Activated effector memory CD4-positive, alpha-beta T cell treated with Interleukin-2 at 50 U/mL for 16 hours (primary cell): ENCODE measurements at regions not wholly inside any gene's neighbourhood (a gene's known extent, or its start where the extent isn't known, plus 50 kb on each side); places are given as distances from the start of the nearest gene placed in this dataset.

ENCODE experiments used
- DNase-seq: peaks from one replicate; pipeline ENCODE4 v3.0.0-alpha.2; 2020

DNA sequence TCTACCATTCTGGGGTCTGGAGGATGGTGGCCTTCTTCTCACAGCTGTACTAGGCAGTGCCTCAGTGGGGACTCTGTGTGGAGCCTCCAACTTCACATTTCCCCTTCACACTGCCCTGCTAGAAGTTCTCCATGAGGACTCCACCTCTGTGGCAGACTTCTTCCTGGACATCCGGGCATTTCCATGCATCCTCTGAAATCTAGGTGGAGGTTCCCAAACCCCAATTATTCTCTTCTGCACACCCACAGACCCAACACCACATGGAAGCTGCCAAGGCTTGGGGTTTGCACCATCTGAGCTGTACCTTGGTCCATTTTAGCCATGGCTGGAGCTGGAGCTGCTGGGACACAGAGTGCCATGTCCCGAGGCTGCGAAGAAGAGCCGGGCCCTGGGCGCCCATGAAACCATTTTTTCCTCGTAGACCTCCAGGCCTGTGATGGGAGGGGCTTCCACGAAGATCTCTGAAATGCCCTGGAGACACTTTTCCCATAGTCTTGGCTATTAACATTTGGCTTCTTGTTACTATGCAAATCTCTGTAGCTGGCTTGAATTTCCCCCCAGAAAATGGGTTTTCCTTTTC lies 170.5 kb downstream of the FOXD2 start:
- no peak for DNase-seq

DNA sequence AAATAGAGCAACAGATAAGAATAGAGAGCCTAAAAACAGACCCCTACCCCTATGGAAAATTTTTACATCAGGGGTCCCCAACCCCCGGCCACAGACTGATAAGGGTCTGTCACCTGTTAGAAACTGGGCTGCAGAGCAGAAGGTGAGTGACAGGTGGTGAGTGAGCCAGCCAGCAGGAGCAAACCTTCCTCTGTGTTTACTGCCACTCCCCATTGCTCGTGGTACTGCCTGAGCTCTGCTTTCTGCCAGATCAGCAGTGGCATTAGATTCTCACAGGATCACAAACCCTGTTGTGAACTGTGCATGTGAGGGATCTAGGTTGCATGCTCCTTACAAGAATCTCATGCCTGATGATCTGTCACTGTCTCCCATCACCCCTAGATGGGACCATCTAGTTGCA lies 174.1 kb downstream of the FOXD2 start:
- DNase-seq: no peak

DNA sequence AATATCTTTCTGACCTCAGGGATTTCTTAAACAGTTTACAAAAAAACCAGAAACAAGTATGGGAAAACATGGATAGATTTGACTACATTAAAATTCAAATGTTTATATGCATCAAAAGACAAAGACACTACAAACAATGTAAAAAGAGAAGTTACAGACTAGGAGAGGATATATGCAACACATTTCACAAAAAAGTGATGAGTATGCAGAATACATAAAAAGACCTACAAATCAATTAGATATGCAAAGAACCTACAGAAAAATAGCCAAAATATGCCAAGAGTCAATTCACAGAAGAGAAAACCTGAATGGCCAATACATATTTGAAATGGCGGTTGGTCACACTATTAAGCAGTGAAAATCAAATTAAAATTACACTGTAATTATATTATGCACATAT lies 175.0 kb downstream of the FOXD2 start:
- no peak for DNase-seq

DNA sequence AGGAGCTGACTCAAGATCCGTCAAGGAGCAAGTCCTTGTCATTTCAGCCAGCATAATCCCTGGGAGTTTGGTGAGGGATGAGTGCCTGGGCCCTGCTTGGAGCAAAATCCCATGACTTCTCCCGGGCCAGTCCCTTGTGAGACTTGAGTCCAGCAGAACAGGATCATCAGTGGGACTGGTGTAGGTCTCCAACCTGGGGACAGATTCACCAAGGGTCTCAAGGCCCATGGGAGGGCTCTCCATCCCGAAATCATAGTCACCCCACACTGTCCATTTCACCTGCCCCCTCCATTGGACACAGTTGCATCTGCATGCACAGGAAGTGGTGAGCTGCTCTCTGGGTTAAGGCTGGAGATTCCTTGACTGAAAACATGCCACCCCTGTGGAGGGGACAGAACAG lies 178.2 kb downstream of the FOXD2 start:
- DNase-seq: no peak

DNA sequence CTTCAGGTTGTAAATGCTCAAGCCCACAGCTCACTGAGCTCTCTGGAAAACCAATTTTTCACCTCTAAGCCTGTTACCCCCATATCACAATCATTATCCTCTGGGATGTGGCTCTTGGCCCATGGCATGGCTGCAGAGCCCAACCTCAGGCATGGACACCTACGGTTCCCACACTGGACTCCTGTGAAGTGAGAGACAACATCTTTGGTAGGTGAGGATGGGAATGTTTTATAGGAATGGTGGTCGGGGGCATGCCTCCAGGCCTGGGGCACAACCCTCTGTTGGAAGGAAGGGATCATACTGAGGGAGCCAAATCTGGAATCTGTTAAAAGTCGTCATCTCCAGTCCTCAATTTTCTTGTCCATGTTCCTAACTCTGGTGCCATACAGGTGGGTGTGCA lies 179.1 kb downstream of the FOXD2 start:
- DNase-seq: no peak

DNA sequence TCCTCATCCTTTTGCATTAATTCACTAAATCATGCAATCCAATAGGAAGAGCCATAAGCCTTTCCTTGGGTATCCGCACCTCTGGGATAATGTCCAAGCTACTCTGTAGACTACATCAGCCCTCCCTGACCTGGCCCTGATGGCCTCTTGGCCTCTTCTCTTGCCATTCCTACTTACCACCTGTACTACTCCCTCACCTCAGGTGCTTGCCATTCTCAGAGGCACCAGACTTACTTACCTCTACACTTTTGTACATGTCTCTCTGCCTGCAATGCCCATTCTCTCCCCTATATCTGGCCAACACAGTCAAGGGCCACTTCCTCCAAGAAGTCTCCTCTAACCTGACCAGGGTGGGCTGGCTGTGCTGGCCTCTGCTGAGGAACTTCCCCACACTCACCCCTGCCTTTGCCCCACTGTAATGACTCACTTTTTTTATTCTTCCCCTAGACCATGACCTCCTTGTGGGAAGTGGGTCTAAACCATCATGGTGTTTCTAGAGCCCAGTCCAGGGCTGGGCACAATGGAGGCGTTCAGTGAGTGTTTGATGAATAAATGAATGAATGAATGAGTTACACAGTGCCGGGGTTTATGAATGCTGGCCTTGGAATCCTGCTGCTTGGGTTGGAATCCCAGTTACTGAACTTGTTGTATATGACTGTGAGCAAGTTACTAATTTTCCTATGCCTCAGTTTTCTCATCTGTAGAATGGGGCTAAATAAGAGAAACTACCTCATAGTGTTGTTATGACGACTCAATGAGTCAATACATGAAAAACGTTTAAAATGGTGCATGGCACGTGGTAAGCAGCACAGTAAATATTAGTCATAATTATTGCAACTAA lies 179.8 kb downstream of the FOXD2 start:
- no peak for DNase-seq

DNA sequence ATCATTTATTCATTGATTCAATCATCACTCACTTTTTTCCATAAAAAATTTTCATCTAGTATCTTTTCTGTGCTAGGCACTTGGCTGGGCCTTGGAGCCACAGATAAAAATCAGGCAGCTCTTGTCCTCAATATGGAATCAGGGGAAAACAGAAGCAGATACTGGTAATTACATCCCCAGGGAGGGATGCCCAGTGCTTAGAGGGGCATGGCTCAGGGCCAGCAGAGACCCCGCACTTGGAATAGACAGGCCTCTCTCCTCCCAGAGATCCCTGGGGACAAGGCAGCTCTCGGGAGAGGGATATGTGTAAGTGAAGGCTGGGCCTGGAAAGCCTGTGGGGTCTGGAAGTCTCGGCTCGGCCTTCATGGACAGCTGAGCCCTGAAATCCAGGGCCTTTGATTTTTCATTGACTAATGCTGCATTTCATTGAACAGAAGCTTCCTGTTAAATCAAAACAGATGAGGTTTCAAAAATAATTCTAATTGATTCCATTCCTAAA lies 180.4 kb downstream of the FOXD2 start:
- no peak for DNase-seq

DNA sequence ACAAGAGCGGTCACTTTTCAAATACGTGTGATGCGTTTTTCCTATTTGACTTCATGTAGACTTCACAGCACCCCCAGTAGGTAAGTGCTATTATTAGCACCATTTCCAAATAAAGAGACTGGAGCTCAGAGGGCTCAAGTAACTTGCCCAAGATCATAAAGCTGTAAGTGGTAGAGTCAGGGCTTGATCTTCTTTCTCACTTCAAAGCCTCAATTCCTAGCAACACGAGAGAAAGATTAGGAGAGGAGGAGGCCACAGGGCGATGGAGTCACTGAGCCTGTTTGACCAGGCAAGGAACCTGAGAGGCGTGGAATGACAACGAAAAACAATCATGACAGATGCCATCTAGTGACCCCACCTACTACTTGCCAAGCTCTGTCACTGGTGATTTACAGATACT lies 181.0 kb downstream of the FOXD2 start:
- no peak for DNase-seq

DNA sequence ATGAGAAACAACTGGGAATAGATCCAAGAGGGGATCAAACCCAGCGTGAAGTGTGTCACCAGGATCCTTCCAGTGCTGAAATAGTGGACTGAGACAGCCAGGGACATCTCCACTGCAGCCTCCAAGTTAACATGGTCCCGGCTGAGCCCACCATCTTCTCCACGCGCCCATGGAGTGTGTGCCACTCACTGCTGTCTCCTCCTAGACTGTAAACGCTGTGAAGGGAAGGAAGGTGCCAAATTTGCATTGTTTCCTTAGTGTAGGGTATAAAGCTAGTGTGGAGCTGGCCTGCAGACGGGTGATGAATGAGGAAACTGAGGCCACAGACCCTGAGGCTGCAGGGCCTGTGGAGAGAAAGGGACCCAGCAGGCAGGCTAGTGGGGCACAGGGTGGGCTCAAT lies 183.6 kb downstream of the FOXD2 start:
- no peak for DNase-seq

DNA sequence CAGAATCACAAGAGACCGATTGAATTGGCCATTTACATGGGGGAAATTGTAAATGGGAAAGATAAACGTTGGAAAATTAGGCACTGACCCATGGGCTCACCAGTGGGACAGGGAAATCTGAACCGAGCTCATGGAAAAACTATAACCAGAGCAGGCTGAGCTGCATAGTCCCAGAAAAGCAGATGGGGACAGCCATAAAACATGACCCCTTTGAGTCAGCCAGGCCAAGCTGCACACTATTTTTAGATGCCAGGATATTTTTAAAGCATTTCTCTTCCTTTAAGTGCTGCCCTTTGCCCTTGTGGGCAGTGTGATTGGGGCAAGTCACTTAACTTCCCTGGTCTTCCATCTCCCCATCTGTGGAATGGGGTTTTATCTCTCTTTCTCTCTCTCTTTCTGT lies 184.1 kb downstream of the FOXD2 start:
- no peak for DNase-seq

DNA sequence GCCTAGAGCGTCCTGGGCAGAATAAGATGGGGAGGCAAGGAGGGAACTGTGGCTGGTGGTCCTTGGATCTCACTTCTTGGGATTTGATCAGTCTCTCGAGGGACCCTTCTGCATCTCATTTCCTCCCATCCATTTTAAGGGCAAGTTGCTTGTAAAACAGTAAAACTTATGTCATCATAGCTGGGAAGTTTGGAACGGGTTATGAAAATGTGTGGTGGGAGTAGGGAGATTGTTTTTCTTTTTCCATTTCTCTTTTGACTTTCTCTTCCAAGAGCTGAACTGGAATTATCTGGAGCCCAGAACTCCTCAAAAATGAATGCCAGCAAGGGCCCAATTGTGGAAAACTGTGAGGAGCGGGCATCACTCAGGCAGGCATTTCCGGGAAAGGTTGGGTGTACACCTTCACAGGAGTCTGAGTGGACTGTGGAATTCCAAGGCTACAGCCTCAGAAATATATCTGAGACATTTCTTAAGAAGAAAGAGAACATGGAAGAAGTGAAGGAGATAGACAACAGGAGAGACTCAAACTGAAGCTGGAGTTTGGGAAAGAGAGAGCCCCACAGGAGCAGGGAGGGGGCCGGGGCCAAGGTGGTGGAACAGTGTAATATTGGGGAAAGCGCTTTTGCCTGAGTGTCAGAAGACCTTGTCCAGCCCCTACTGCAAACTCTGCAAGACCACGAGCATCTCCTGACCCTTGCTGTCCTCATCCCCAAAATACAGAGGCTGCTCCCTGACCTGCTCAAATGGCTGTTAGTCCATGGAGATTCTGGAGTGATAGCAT lies 185.1 kb downstream of the FOXD2 start:
- DNase-seq: no peak

DNA sequence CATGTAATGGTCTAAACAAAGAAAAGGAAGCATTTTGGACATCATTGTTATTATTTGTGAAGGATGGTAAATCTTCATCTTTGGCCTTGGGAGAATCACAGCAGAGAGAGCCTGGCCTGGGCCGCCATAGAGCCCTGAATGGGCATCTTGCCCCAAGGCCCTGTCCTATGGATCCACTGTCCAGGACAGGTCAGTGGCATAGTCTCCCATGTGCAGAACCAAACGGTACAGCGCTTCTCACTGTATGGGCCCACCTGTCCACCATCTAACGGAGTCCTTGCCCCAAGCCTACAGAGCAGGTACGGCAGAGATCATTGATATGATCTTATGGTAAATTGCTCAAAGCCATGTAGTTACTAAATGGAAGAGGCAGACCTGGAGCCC lies 185.7 kb downstream of the FOXD2 start:
- DNase-seq: no peak

DNA sequence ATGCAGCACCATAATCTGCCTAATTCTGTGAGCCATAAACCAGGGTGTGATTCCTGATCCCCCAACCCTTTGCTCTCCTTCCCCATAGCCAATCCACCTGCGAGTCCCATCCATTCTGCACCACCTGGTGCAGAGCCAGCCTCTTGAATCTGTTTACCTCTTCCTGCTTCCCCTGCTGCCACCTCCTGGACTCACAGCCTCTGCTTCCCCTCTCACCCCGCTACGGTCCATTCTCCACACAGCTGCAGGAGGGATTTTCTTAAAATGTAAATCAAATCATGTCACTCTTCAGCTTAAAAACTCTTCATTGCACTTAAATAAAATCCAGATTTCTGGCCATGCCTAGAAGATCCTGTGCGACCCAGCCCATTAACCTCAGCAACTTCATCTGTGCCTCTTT lies 186.7 kb downstream of the FOXD2 start:
- DNase-seq: no peak

DNA sequence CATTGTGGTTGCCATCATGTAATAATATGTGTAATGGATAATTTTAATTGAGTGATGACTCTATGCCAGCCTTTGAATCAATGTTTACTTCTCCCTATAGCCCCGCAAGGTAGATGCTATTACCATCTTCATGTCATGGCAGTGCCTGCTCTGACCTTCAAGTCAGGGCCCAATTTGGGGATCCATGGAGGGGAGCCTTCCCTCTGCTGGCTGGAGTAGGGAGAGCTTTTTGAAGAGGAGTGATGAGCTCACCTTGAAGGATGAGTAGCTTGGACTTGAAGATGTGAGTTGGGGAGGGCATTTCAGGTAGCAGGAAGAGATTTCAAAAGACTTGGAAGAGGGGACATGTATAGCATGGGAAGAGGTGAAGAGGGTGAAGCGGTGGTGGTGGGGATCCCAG lies 189.2 kb downstream of the FOXD2 start:
- no peak for DNase-seq

DNA sequence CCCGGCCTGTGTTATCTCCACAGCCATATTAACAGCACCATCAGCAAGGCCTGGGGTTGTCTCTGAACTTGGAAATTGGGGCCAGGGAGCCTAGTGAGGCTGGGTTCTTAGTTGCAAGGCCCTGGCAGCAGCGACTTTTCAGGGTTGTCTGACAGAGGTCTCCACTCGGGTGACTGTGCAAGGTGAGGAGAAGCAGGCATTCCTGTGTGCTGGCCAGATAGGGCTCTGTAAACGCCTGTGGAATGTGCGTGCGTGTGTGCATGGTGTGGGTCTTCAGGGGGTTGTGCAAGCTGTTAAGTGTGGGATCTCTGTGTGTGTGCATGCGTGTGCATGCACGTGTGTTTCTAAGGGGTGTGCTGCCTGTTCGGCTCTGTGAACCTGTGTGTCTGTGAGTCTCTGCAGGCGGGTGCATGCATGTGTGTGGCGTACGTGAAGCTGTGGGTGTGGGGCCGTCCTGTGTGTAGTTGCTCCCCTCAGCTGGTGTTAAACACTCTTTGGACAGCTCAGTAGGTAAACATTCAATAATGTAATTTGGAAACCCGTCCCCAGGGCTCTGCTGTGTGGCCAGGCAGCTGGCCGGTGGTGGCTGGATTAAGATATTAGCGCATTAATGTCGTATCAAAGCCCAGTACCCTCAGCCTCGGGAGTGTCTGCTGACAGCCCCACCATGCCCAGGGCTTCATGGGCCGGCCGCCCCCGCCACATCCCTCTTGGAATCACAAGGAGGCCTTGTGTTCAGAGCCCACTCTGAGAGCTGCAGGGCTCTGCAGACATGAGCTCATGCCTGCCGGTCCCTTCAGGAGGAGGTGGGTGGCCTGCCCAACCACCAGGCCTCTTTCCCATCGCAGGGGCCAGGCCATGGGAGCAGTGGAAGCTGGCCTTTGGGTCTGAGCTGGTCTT lies 189.9 kb downstream of the FOXD2 start:
- no peak for DNase-seq

DNA sequence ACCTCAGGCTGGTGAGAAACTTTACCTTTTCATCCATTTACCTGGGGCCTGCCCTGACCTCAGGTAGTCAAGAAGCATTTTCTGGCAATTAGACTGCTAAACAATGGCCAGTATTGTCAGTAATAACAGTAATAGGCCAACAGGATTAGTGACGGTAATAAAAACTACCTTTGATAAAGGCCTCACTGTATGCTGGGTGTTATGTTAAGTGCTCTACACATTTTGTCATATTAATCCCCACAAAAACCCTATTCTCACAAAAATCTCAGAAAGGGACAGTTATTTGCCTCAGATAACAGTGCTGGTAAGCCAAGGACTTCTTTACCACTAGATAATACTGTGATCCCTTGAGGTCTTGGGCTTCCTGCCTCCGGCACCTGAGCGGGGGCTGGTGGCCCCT lies 191.4 kb downstream of the FOXD2 start:
- no peak for DNase-seq

DNA sequence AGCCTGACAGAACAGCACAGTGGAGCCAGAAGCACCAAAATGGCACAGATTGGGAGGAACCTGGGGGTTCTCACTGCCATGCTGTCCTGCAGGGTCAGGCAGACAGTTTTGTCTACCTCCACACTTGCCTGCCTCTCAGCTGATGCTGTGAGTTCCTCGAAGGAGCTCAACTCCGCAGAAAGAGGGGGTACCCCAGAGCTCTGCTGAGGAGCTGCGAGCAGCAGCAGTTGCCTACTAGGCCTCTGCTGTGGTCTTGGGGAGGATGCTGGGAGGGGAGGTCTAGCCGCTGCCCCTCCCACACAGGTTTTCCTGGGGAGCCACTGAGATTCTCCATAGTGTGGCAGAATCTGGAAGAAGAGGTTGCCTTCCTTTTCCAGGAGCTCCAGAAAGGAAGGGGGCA lies 192.5 kb downstream of the FOXD2 start:
- DNase-seq: no peak

DNA sequence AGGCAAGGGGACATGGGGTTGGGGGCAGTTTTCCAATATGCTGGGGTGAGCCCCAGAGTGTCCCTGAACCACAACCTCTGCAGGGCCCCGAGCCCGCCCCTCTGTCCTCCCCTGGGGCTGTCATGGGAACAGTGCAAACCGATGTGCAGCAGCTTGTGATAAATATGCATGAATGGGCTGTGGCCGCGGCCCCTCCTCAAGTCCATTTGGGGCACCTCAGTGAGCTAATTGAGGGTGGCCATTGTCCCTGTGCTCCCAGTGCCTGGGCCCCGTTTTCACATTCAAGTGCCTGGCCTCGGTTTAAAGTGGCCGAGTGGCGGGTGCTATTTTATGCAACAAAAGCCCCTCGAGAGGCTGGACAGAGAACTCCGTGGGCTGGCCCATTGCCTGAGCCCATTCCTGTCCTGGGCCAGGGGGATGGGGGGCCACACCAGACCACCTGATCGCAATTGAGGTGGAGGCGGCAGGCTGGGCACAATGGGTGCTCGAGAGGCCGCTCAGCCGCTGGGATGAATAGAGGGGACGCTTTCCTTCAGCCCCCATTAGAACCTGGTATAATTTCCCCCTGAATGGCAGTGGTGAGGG lies 193.7 kb downstream of the FOXD2 start:
- DNase-seq: no peak

DNA sequence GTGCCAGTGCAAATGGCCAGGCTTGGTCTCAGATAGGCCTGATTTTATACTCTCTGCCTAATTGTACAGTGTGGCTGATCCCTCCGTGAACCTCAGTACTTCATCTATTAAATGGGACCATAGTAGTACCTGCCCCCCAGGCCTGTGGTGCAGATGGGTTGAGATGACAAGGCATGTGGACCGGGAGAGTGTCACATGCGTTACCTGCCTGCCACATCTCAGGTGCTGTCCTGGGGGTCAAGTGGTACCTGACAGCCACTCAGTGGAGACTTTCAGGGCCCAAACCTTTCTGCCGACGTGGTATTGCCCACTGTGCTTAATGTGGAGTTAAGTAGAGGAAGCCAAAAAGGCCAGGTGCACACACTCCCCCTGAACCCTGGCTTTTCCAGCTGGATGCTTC lies 197.3 kb downstream of the FOXD2 start:
- no peak for DNase-seq

DNA sequence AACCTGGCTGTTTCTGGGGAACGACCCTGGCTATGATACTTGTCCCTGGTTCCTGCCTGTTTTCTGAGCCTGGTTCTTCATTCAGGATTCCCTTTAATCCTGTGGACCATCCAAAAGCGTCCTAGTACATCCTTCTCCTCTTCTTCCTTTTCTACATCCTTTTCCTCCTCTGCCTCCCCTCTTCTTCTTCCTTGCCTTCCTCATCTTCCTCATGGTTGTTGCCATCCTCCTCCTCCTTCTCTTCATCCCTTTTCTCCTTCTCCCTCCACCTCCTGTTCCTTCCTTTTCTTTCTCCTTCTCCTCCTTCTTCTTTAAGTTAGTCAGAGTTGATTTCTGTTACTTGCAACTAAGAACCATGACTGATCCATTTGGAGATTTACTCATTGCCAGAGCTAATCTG lies 197.8 kb downstream of the FOXD2 start:
- DNase-seq: no peak

DNA sequence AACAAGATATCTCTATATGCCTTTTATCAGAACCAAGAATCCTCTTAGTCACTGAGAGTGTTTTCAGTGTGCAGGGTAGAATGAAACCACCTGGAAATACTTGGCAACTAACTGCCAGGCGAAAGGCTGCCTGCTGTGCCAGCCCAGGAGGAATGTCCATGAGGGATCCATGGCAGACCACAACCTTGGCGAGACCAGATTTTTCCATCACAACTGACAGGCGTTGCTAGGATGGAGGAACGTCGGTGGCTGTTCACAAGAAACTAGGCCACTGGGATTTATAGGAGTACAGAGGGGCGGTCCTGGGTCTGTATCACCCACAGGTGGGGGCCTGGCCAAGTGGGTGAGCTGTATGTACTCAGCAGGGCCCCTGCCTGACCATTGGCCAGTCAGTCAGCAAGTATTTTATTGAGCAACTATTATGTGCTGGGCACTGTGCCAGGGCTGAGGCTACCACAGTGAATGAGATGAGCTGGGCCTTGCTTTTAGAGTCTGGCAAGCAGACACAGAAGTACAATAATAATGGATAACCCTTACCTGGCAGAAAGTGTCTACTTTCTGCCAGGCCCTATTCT lies 199.4 kb downstream of the FOXD2 start:
- DNase-seq: no peak

DNA sequence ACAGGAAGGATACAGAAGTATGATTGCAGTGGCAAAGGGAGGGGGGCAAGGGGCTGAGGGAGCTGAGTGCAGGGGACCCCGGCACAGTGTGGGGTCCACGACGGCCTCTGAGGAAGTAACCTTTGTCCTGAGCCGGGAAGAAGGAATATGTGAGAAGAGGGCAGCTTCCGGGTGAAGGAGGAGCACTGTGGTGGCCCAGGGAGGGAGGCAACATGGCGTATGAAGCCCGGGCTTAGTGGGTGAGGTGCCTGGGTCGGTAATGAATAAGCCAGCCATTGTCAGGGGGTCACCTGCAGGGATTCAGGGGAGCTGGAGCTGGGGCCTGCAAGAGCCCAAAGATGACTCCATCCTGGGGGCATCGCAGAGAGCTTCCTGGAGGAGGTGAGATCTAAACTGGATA lies 200.4 kb downstream of the FOXD2 start:
- DNase-seq: no peak
